Spleen (tissue), 11 donors: ENCODE measurements at regions not wholly inside any gene's neighbourhood (a gene's known extent, or its start where the extent isn't known, plus 50 kb on each side); places are given as distances from the start of the nearest gene placed in this dataset.
"Not testable (repeated sequence)": the region's sequence is repeated elsewhere in the genome, so short reads cannot be mapped to it uniquely, and the experiment has no call there.

Source experiments
- DNase-seq: peaks from one replicate; pipeline ENCODE4 v3.0.0-alpha.2; 2020
- H3K27ac ChIP-seq, 8 donors: fragments of 200-600 bp; sonication (generic) in 7 of 8; 1 replicate in 4 of 8; 2 replicates in 4 of 8; pipeline versions ENCODE4 v1.5.0 to v1.8.0; 2016 to 2021; ENCODE audit warnings: inconsistent platforms in 4 of 8, mild to moderate bottlenecking in 4 of 8, moderate library complexity in 1 of 8
- H3K27me3 ChIP-seq, 7 donors: fragments of 200-600 bp; sonication (generic) in 6 of 7; replicated peaks in 1 of 7; 1 replicate in 4 of 7; 2 replicates in 3 of 7; pipeline versions ENCODE4 v1.5.0 to v1.8.0; 2016 to 2021; ENCODE audit warnings: inconsistent platforms in 3 of 7, mild to moderate bottlenecking in 1 of 7
- H3K36me3 ChIP-seq, 6 donors: fragments of 200-600 bp; sonication (generic) in 5 of 6; 1 replicate in 4 of 6; 2 replicates in 2 of 6; pipeline versions ENCODE4 v1.5.0 to v1.8.0; 2016 to 2021; ENCODE audit warnings: inconsistent platforms in 2 of 6
- H3K4me1 ChIP-seq, 6 donors: fragments of 200-600 bp; sonication (generic) in 5 of 6; 1 replicate in 3 of 6; 2 replicates in 3 of 6; pipeline versions ENCODE4 v1.5.0 to v1.8.0; 2016 to 2021; ENCODE audit warnings: inconsistent platforms in 3 of 6
- H3K4me3 ChIP-seq, 8 donors: fragments of 200-600 bp; sonication (generic) in 7 of 8; 1 replicate in 4 of 8; 2 replicates in 4 of 8; pipeline versions ENCODE4 v1.5.0 to v1.8.0; 2016 to 2021; ENCODE audit warnings: inconsistent platforms in 4 of 8, mild to moderate bottlenecking in 4 of 8, moderate library complexity in 2 of 8
- H3K9me3 ChIP-seq, 8 donors: fragments of 200-600 bp; sonication (generic) in 7 of 8; 1 replicate in 4 of 8; 2 replicates in 4 of 8; pipeline versions ENCODE4 v1.5.0 to v1.8.0; 2016 to 2021; ENCODE audit warnings: inconsistent platforms in 4 of 8
- CTCF ChIP-seq, 11 experiments: fragments of 200-600 bp in 7 of 11; fragments of 450-650 bp in 4 of 11; sonication (generic) in 4 of 11; IDR thresholded peaks in 8 of 11; conservative IDR thresholded peaks in 3 of 11; 1 replicate in 7 of 11; 2 replicates in 4 of 11; pipeline versions ENCODE4 v1.4.0 to v1.8.0; 2016 to 2021; ENCODE audit warnings: antibody characterized with exemption in 11 of 11, inconsistent platforms in 4 of 11, mild to moderate bottlenecking in 1 of 11
- POLR2A ChIP-seq, 3 donors: fragments of 450-650 bp; IDR thresholded peaks; one replicate each; pipeline ENCODE4 v1.5.1; 2017; ENCODE audit warnings: antibody characterized with exemption in 3 of 3, mild to moderate bottlenecking in 1 of 3
- POLR2AphosphoS5 ChIP-seq, 3 donors: sonication (generic); formaldehyde crosslinking; IDR thresholded peaks; one replicate each; pipeline ENCODE4 v1.5.1; 2017; ENCODE audit warnings: antibody characterized with exemption in 3 of 3
- WGBS, 5 donors: extraction: QIAGEN DNeasy Blood & Tissue Kit in 3 of 5; methylation state at CpG; one replicate each; pipeline versions ENCODE4 v1.1.5 to v1.1.7; 2013 to 2018; 5-methylcytosine and 5-hydroxymethylcytosine counted together
- intact Hi-C: fragments of 100-400 bp; cut with DNase I; formaldehyde crosslinking; loops from one replicate; pipeline ENCODE4 v1.15.0; 2023; ENCODE audit warnings: low total_unique reads
- donor health status: healthy with polysubstance abuse.
- donor health status: DM: no; HTN: no; CAD: no; lungs with moderate emphysema.
- donor health status: DM: no; HTN: no; CAD: no.
- donor health status: Bipolar disorder and iron deficiency.
- donor health status: healthy.
- donor health status: DM: no; HTN: no; CAD: no.
- donor health status: DM: yes; HTN: yes; CAD: no.

DNA sequence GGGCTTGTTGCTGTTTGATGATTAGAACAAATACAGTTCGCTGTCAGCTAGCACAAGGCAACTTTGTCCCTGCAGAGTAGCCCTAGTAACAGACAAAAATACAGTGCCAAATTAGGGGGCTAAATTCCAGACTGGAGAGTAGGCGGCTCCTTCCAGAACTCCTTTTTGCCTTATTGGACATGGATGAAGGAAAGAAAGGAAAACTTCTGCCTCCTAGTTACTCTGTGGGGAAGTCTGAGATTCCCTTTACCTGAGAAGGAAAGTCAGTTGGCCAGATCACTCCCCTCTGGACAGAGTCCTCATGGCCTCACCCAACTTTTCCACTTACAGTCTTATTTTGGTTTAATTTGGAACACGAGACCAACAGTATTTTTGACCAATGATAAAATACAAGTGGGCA is 140.5 kb upstream of the ADAMTS3 start:
- H3K4me3 ChIP-seq: no peak overlapping the region
- WGBS, 5 donors: 47 to 76% (median 69%) methylated on average over 3 of the region's 3 CpGs
- no peak for DNase-seq
- H3K27me3 ChIP-seq: no peaks in the 10 kb centered on the region
- H3K9me3 ChIP-seq: no peaks in the 10 kb centered on the region
- TF ChIP-seq POLR2A (IDR thresholded peaks at IDR 0.05) (no peak), CTCF (IDR thresholded peaks at IDR 0.05 in 8 of 11, conservative IDR thresholded peaks at IDR 0.05 in 3 of 11) (no peak), POLR2AphosphoS5 (IDR thresholded peaks at IDR 0.05) (no peak)
- H3K4me1 ChIP-seq: no peaks in the 10 kb centered on the region
- no peaks in the 10 kb centered on the region for H3K36me3 ChIP-seq
- no peak overlapping the region for H3K27ac ChIP-seq
- intact Hi-C loops: no loop called here

- 70 to 82% (median 78%) methylated on average over 7 of the region's 7 CpGs for WGBS, 5 donors
- TF ChIP-seq CTCF (IDR thresholded peaks at IDR 0.05 in 8 of 11, conservative IDR thresholded peaks at IDR 0.05 in 3 of 11) (no peak), POLR2AphosphoS5 (IDR thresholded peaks at IDR 0.05) (no peak), POLR2A (IDR thresholded peaks at IDR 0.05) (no peak)
- H3K27me3 ChIP-seq: no peaks in the 10 kb centered on the region
- no peaks in the 10 kb centered on the region for H3K9me3 ChIP-seq
- DNase-seq: no peak
- intact Hi-C loops: no loop called here
- no peaks in the 10 kb centered on the region for H3K36me3 ChIP-seq
- H3K4me3 ChIP-seq: no peak overlapping the region
- no peak overlapping the region for H3K27ac ChIP-seq
- peaks cover 0 to 5% (median 0%) of the 10 kb centered on the region in 6 donors for H3K4me1 ChIP-seq
Observed at GRCh38 chr4:72706684-72707083, 137.7 kb upstream of the ADAMTS3 start.

DNA sequence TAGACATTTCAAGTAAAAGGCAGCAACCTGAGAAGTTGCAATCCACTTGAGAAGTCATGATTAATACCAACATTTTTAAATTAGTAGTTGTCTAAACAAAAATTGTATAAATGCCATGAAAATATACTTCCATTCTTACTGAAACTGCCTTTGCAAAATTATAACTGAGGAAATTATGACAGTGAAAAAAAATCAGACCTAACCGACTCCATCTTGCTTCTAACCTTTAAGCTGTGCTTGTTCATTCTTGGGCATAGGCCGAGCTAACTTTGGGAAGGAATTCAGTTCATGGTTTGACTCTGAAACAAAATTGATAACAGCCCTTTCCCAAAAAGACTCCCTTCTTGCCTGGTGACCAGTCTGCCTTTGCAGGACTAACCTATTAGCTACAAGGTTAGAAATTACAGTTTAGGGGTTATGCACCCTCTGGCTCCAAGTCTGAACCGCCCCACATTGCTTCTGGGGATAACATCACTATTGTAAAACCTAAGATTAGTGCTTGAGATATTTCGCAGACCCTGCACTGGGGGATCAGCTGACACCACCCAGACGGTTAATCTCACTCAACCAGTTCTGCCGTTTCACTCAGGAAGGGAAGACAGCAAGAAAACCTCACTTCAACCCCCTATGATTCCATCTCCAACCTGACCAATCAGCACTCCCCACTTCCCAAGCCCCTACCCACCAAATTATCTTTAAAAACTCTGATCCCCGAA is 136.1 kb upstream of the ADAMTS3 start:
- H3K4me1 ChIP-seq, DNase-seq, H3K36me3 ChIP-seq, H3K4me3 ChIP-seq, H3K9me3 ChIP-seq, H3K27me3 ChIP-seq, H3K27ac ChIP-seq, intact Hi-C loops: not testable (repeated sequence)
- WGBS, 5 donors: 71 to 85% (median 77%) methylated on average over 7 of the region's 7 CpGs

GRCh38 chr4:72702948-72703347 is 133.9 kb upstream of the ADAMTS3 start:
- WGBS, 5 donors: 55 to 80% (median 63%) methylated on average over 3 of the region's 3 CpGs
- peaks cover 0 to 6% (median 0%) of the 10 kb centered on the region in 6 donors for H3K4me1 ChIP-seq
- no peaks in the 10 kb centered on the region for H3K27me3 ChIP-seq
- DNase-seq: no peak
- H3K36me3 ChIP-seq: no peaks in the 10 kb centered on the region
- H3K4me3 ChIP-seq: no peak overlapping the region
- intact Hi-C loops: no loop called here
- TF ChIP-seq POLR2AphosphoS5 (IDR thresholded peaks at IDR 0.05) (no peak), POLR2A (IDR thresholded peaks at IDR 0.05) (no peak), CTCF (IDR thresholded peaks at IDR 0.05 in 8 of 11, conservative IDR thresholded peaks at IDR 0.05 in 3 of 11) (no peak)
- no peak overlapping the region for H3K27ac ChIP-seq
- H3K9me3 ChIP-seq: no peaks in the 10 kb centered on the region
